ENCODE measurements at regions not wholly inside any gene's neighbourhood (a gene's known extent, or its start where the extent isn't known, plus 50 kb on each side); places are given as distances from the start of the nearest gene placed in this dataset.

DNA sequence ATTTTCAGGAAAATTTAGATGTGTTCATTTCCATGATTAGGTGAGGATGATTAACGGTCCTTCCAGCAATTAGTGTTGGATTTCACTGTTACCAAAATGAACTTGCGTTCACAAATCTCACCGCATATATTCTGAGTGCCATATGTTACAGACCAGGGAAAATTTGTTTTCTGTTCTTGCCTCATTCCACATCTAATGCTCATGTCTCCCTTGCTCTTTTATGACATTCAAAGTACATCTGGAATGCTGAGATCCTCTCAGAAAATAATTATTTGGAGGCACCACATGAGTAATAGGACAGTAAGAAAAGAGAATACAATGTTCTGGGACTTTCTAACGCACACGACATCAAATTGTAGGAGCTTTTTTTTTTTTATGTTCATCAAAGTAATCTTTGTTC, 406.5 kb downstream of the SHISA9 start:
- ATAC-seq (ENCODE audit: low read depth in 2 of 2) (no peak), DNase-seq (no peak)
- H3K36me3 ChIP-seq (ENCODE audit: control insufficient read depth, insufficient read depth, low read length), result no peaks in the 10 kb centered on the region
- H3K27ac ChIP-seq (ENCODE audit: insufficient read depth, low read length, poor library complexity, severe bottlenecking), result no peak overlapping the region
- H3K4me3 ChIP-seq (ENCODE audit: low read depth, low read length), result no peak overlapping the region
- Mint-ChIP-seq H3K27me3 (no peaks in the 10 kb centered on the region), H3K9me3 (peaks cover 0 to 6% (median 0%) of the 10 kb centered on the region in 7 donors), H3K4me1 (no peaks in the 10 kb centered on the region), H3K27ac (no peak overlapping the region), H3K36me3 (no peaks in the 10 kb centered on the region), H3K4me3 (no peak overlapping the region)
- no peaks in the 10 kb centered on the region for H3K9me3 ChIP-seq (ENCODE audit: control insufficient read depth in 2 of 2, low read length in 2 of 2)
- no peaks in the 10 kb centered on the region for H3K4me1 ChIP-seq (ENCODE audit: control insufficient read depth, insufficient read depth, low read length, poor library complexity, severe bottlenecking)
- H3K27me3 ChIP-seq (ENCODE audit: control insufficient read depth, insufficient read depth, low read length), result no peaks in the 10 kb centered on the region

DNA sequence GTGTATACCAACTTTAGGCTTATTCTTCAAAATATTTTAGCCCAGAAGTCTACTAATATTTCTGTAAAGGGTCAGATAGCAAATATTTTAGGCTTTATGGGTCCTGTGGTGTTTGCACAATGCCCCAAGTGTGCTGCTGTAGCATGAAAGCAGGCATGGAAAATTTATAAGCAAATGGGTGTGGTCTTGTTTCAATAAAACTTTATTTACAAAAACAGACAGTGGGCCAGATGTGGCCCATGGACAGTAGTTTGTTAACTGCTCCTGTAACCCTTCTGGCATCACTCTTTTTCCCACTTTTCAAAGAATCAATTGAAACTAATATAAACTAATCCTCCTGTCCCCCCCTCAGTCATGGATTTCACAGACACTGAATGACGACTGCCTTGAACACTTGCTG, 410.7 kb downstream of the SHISA9 start:
- peaks cover 0 to 4% (median 1%) of the 10 kb centered on the region in 4 donors for H3K4me1 Mint-ChIP-seq
- H3K27ac Mint-ChIP-seq, result no peak overlapping the region
- Histone ChIP-seq H3K4me3 (ENCODE audit: low read depth, low read length) (no peak overlapping the region), H3K36me3 (ENCODE audit: control insufficient read depth, insufficient read depth, low read length) (no peaks in the 10 kb centered on the region), H3K27ac (ENCODE audit: insufficient read depth, low read length, poor library complexity, severe bottlenecking) (no peak overlapping the region), H3K9me3 (ENCODE audit: control insufficient read depth in 2 of 2, low read length in 2 of 2) (no peaks in the 10 kb centered on the region), H3K27me3 (ENCODE audit: control insufficient read depth, insufficient read depth, low read length) (peaks cover 3% of the 10 kb centered on the region), H3K4me1 (ENCODE audit: control insufficient read depth, insufficient read depth, low read length, poor library complexity, severe bottlenecking) (no peaks in the 10 kb centered on the region)
- H3K27me3 Mint-ChIP-seq, result no peaks in the 10 kb centered on the region
- H3K4me3 Mint-ChIP-seq, result no peak overlapping the region
- H3K9me3 Mint-ChIP-seq, result peaks cover 0 to 5% (median 0%) of the 10 kb centered on the region in 7 donors
- ATAC-seq (ENCODE audit: low read depth in 2 of 2) (no peak), DNase-seq (no peak)
- no peaks in the 10 kb centered on the region for H3K36me3 Mint-ChIP-seq

DNA sequence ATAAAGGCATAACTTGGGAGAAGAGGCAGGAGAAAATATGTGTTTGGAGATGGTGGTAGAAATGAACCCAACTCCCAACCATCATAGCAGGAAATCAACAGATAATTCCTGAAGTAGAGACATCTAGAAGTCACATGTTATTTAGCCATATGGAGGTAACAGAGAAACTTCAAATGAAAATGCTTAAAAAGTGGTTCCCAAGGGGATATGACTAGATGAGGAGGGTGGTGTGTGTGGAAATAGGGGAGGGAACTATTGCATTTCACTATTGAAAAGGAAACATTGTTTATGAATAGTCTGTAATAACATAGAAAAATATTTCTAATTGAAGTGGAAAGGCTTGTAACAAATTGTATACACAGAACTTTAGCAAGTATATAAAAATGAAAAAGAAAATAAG, 412.0 kb downstream of the SHISA9 start:
- H3K27me3 ChIP-seq (ENCODE audit: control insufficient read depth, insufficient read depth, low read length), result peaks cover 3% of the 10 kb centered on the region
- no peaks in the 10 kb centered on the region for H3K36me3 Mint-ChIP-seq
- H3K4me1 ChIP-seq (ENCODE audit: control insufficient read depth, insufficient read depth, low read length, poor library complexity, severe bottlenecking), result no peaks in the 10 kb centered on the region
- no peak for DNase-seq
- ATAC-seq (ENCODE audit: low read depth in 2 of 2), result no peak
- no peaks in the 10 kb centered on the region for H3K27me3 Mint-ChIP-seq
- H3K27ac ChIP-seq (ENCODE audit: insufficient read depth, low read length, poor library complexity, severe bottlenecking), result no peak overlapping the region
- H3K9me3 ChIP-seq (ENCODE audit: control insufficient read depth in 2 of 2, low read length in 2 of 2), result no peaks in the 10 kb centered on the region
- H3K4me3 ChIP-seq (ENCODE audit: low read depth, low read length), result no peak overlapping the region
- peaks cover 0 to 4% (median 1%) of the 10 kb centered on the region in 4 donors for H3K4me1 Mint-ChIP-seq
- no peak overlapping the region for H3K27ac Mint-ChIP-seq
- no peak overlapping the region for H3K4me3 Mint-ChIP-seq
- H3K36me3 ChIP-seq (ENCODE audit: control insufficient read depth, insufficient read depth, low read length), result no peaks in the 10 kb centered on the region
- peaks cover 0 to 2% (median 0%) of the 10 kb centered on the region in 7 donors for H3K9me3 Mint-ChIP-seq

DNA sequence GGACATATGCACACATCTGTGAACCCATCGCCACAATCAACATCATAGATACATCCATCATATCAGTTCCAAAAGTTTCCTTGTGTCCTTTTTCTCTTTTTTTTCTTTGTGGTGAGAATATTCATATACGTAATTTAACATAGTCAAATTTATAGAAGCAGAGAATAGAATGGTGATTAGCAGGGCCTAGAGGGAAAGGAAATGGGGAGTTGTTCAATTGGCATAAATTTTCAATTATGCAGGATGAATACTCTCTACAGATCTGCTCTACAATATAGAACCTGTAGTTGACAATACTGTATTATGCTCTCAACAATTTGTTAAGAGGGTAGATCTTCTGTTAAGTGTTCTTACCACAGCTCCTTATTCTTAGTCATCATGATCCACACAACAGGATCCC, 413.2 kb downstream of the SHISA9 start:
- no peaks in the 10 kb centered on the region for H3K27me3 Mint-ChIP-seq
- ATAC-seq (ENCODE audit: low read depth in 2 of 2) (no peak), DNase-seq (no peak)
- H3K27ac ChIP-seq (ENCODE audit: insufficient read depth, low read length, poor library complexity, severe bottlenecking), result no peak overlapping the region
- H3K9me3 Mint-ChIP-seq, result peaks cover 0 to 2% (median 0%) of the 10 kb centered on the region in 7 donors
- no peak overlapping the region for H3K27ac Mint-ChIP-seq
- H3K4me1 ChIP-seq (ENCODE audit: control insufficient read depth, insufficient read depth, low read length, poor library complexity, severe bottlenecking), result no peaks in the 10 kb centered on the region
- H3K27me3 ChIP-seq (ENCODE audit: control insufficient read depth, insufficient read depth, low read length), result peaks cover 3% of the 10 kb centered on the region
- H3K36me3 Mint-ChIP-seq, result no peaks in the 10 kb centered on the region
- peaks cover 0 to 4% (median 1%) of the 10 kb centered on the region in 4 donors for H3K4me1 Mint-ChIP-seq
- H3K4me3 Mint-ChIP-seq, result no peak overlapping the region
- no peak overlapping the region for H3K4me3 ChIP-seq (ENCODE audit: low read depth, low read length)
- no peaks in the 10 kb centered on the region for H3K9me3 ChIP-seq (ENCODE audit: control insufficient read depth in 2 of 2, low read length in 2 of 2)
- no peaks in the 10 kb centered on the region for H3K36me3 ChIP-seq (ENCODE audit: control insufficient read depth, insufficient read depth, low read length)

DNA sequence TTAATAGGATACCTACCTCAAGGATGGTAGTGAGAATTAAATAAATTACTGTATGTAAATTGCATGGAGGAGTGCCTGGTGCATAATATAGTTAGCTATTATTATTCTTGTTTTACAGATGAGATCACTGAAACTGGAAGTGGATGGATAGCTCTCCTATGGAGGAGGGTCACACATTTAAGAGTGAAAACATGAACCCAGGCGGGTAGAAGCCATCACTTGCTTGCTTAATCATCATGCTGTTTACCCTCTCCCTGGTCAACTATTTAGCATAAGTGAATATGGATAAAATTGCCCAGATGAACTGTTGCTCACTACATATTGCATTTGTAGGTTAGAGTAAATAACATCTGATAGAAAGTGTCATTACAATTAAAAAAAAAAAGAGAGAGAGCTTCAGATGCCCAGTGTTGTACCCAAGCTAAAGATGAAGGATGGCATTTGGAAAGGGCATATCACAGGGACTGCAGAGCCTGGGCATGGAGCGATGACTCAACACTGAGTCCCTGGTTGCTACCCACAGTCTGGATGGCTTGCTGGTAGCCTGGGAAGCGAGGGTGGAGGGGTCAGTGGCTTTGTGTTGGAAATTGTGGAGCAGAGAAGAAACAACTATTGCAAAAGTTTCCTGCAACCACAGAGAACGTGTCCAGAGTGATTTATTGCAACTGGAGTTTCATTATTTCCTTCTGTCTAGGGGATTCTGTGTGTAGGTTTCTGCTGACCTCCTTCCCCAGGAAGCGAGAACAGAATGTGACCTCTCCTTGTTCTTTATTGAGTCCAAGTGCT, 414.4 kb downstream of the SHISA9 start:
- H3K4me3 ChIP-seq (ENCODE audit: low read depth, low read length), result no peak overlapping the region
- peaks cover 0 to 1% (median 0%) of the 10 kb centered on the region in 7 donors for H3K9me3 Mint-ChIP-seq
- H3K36me3 ChIP-seq (ENCODE audit: control insufficient read depth, insufficient read depth, low read length), result no peaks in the 10 kb centered on the region
- peaks cover 3% of the 10 kb centered on the region for H3K27me3 ChIP-seq (ENCODE audit: control insufficient read depth, insufficient read depth, low read length)
- no peaks in the 10 kb centered on the region for H3K27me3 Mint-ChIP-seq
- peaks cover 0 to 4% (median 1%) of the 10 kb centered on the region in 4 donors for H3K4me1 Mint-ChIP-seq
- no peaks in the 10 kb centered on the region for H3K9me3 ChIP-seq (ENCODE audit: control insufficient read depth in 2 of 2, low read length in 2 of 2)
- no peak overlapping the region for H3K27ac ChIP-seq (ENCODE audit: insufficient read depth, low read length, poor library complexity, severe bottlenecking)
- ATAC-seq (ENCODE audit: low read depth in 2 of 2) (no peak), DNase-seq (no peak)
- H3K27ac Mint-ChIP-seq, result peak overlapping the region in 1 of 3 donors; percentile 22
- H3K4me1 ChIP-seq (ENCODE audit: control insufficient read depth, insufficient read depth, low read length, poor library complexity, severe bottlenecking), result no peaks in the 10 kb centered on the region
- no peaks in the 10 kb centered on the region for H3K36me3 Mint-ChIP-seq
- no peak overlapping the region for H3K4me3 Mint-ChIP-seq

DNA sequence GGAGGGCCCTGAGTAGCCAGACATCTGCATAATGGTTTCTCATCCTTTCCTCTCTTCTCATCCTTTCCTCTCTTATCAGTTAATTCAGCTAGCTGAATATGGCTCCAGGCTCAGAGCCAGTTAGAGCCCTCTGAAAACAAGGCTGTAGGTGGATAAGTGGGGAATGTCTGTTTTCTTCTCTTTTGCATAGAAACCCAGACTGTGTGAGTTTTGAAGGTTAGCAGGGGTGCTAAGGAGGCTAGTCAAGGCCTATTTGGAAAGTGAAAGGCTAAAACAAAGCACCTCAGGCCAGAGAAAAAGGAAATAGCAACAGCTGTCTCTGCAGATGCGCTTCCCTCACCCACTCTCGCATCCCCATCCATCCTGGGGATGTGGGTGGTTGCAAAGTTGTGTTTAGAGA, 420.9 kb downstream of the SHISA9 start:
- Histone ChIP-seq H3K9me3 (ENCODE audit: control insufficient read depth in 2 of 2, low read length in 2 of 2) (no peaks in the 10 kb centered on the region), H3K4me3 (ENCODE audit: low read depth, low read length) (no peak overlapping the region), H3K4me1 (ENCODE audit: control insufficient read depth, insufficient read depth, low read length, poor library complexity, severe bottlenecking) (no peaks in the 10 kb centered on the region), H3K27me3 (ENCODE audit: control insufficient read depth, insufficient read depth, low read length) (no peaks in the 10 kb centered on the region), H3K27ac (ENCODE audit: insufficient read depth, low read length, poor library complexity, severe bottlenecking) (no peak overlapping the region), H3K36me3 (ENCODE audit: control insufficient read depth, insufficient read depth, low read length) (no peaks in the 10 kb centered on the region)
- no peaks in the 10 kb centered on the region for H3K27me3 Mint-ChIP-seq
- no peak overlapping the region for H3K4me3 Mint-ChIP-seq
- H3K27ac Mint-ChIP-seq, result no peak overlapping the region
- H3K9me3 Mint-ChIP-seq, result peaks cover 0 to 11% (median 0%) of the 10 kb centered on the region in 7 donors
- no peaks in the 10 kb centered on the region for H3K4me1 Mint-ChIP-seq
- no peak for DNase-seq
- no peaks in the 10 kb centered on the region for H3K36me3 Mint-ChIP-seq
- ATAC-seq (ENCODE audit: low read depth in 2 of 2), result no peak

DNA sequence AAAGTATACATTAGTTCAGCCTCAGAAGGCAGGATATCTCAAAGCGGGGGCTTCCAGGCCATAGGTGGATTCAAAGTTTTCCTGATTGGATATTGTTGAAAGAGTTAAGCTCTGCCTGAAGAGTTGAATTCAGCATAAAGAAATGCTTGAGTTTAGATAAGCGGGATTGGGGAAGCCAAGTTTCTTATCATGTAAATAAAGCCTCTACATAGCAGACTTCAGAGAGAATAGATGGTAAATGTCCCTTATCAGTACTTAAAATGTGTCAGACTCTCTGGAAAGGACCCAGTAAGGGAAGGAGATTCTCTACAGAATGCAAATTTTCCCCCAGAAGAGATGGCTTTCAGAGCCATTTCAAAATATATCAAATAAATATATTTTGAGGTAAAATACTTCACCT, 423.5 kb downstream of the SHISA9 start:
- H3K36me3 ChIP-seq (ENCODE audit: control insufficient read depth, insufficient read depth, low read length), result no peaks in the 10 kb centered on the region
- Mint-ChIP-seq H3K27me3 (no peaks in the 10 kb centered on the region), H3K27ac (no peak overlapping the region), H3K36me3 (no peaks in the 10 kb centered on the region), H3K4me1 (no peaks in the 10 kb centered on the region), H3K9me3 (peaks cover 0 to 11% (median 0%) of the 10 kb centered on the region in 7 donors), H3K4me3 (no peak overlapping the region)
- no peak overlapping the region for H3K27ac ChIP-seq (ENCODE audit: insufficient read depth, low read length, poor library complexity, severe bottlenecking)
- no peak overlapping the region for H3K4me3 ChIP-seq (ENCODE audit: low read depth, low read length)
- H3K9me3 ChIP-seq (ENCODE audit: control insufficient read depth in 2 of 2, low read length in 2 of 2), result no peaks in the 10 kb centered on the region
- no peaks in the 10 kb centered on the region for H3K27me3 ChIP-seq (ENCODE audit: control insufficient read depth, insufficient read depth, low read length)
- no peaks in the 10 kb centered on the region for H3K4me1 ChIP-seq (ENCODE audit: control insufficient read depth, insufficient read depth, low read length, poor library complexity, severe bottlenecking)
- DNase-seq, result no peak
- no peak for ATAC-seq (ENCODE audit: low read depth in 2 of 2)

GRCh38 chr16:13325396-13325795, 424.0 kb downstream of the SHISA9 start:
- Mint-ChIP-seq H3K27me3 (no peaks in the 10 kb centered on the region), H3K4me3 (no peak overlapping the region), H3K9me3 (peaks cover 0 to 11% (median 0%) of the 10 kb centered on the region in 7 donors), H3K27ac (no peak overlapping the region), H3K4me1 (no peaks in the 10 kb centered on the region), H3K36me3 (no peaks in the 10 kb centered on the region)
- Histone ChIP-seq H3K9me3 (ENCODE audit: control insufficient read depth in 2 of 2, low read length in 2 of 2) (no peaks in the 10 kb centered on the region), H3K36me3 (ENCODE audit: control insufficient read depth, insufficient read depth, low read length) (no peaks in the 10 kb centered on the region), H3K27me3 (ENCODE audit: control insufficient read depth, insufficient read depth, low read length) (no peaks in the 10 kb centered on the region), H3K27ac (ENCODE audit: insufficient read depth, low read length, poor library complexity, severe bottlenecking) (no peak overlapping the region), H3K4me3 (ENCODE audit: low read depth, low read length) (no peak overlapping the region), H3K4me1 (ENCODE audit: control insufficient read depth, insufficient read depth, low read length, poor library complexity, severe bottlenecking) (no peaks in the 10 kb centered on the region)
- no peak for ATAC-seq (ENCODE audit: low read depth in 2 of 2)
- DNase-seq, result no peak
